Common myeloid progenitor, CD34-positive (primary cell): ENCODE measurements at regions not wholly inside any gene's neighbourhood (a gene's known extent, or its start where the extent isn't known, plus 50 kb on each side); places are given as distances from the start of the nearest gene placed in this dataset.

Source experiments
- CTCF ChIA-PET: fragments of 350-600 bp; sonication (Branson Sonifier 250); formaldehyde crosslinking; loops from one replicate; lab custom pipeline; 2021; ENCODE audit warnings: antibody characterized with exemption; lab: Charles Lee
- POLR2A ChIA-PET: fragments of 350-600 bp; sonication (Branson Sonifier 250); formaldehyde crosslinking; loops from one replicate; lab custom pipeline; 2021; ENCODE audit warnings: antibody characterized with exemption; lab: Charles Lee
- DNase-seq, 3 donors: peaks; one replicate each; pipeline versions ENCODE4 v3.0.0 to v3.0.0-alpha.2; 2013
- H3K27ac ChIP-seq, 2 experiments: 1 replicate in 1 of 2; 2 replicates in 1 of 2; pipeline ENCODE4 v1.7.0; 2013; ENCODE audit warnings: inconsistent platforms in 2 of 2, low read length in 2 of 2, mild to moderate bottlenecking in 2 of 2, low read depth in 1 of 2, moderate library complexity in 1 of 2; ENCODE audit not compliant: severe bottlenecking in 2 of 2, insufficient read depth in 1 of 2, poor library complexity in 1 of 2
- H3K27me3 ChIP-seq, 5 experiments: replicated peaks in 2 of 5; 1 replicate in 3 of 5; 2 replicates in 2 of 5; pipeline versions ENCODE4 v1.6.1 to v1.7.0; 2013; ENCODE audit warnings: low read length in 4 of 5, mild to moderate bottlenecking in 2 of 5, moderate library complexity in 2 of 5, inconsistent platforms in 1 of 5; ENCODE audit not compliant: insufficient read depth in 5 of 5, control insufficient read depth in 4 of 5
- H3K36me3 ChIP-seq, 4 experiments: 1 replicate in 2 of 4; 2 replicates in 2 of 4; pipeline versions ENCODE4 v1.6.1 to v1.7.0; 2013; ENCODE audit warnings: low read length in 3 of 4, control low read depth in 1 of 4, mild to moderate bottlenecking in 1 of 4; ENCODE audit not compliant: control insufficient read depth in 4 of 4, insufficient read depth in 4 of 4
- H3K4me1 ChIP-seq, 4 experiments: 1 replicate in 3 of 4; 2 replicates in 1 of 4; pipeline versions ENCODE4 v1.6.1 to v1.7.1; 2013; ENCODE audit warnings: low read length in 3 of 4, mild to moderate bottlenecking in 3 of 4, control low read depth in 1 of 4, inconsistent platforms in 1 of 4, moderate library complexity in 1 of 4; ENCODE audit not compliant: control insufficient read depth in 4 of 4, insufficient read depth in 4 of 4; ENCODE audit errors: control extremely low read depth in 1 of 4
- H3K4me3 ChIP-seq, 7 experiments: 1 replicate in 4 of 7; 2 replicates in 3 of 7; pipeline versions ENCODE4 v1.5.1 to v1.7.0; 2013; ENCODE audit warnings: mild to moderate bottlenecking in 7 of 7, low read length in 6 of 7, moderate library complexity in 6 of 7, inconsistent platforms in 2 of 7, low read depth in 2 of 7, control low read depth in 1 of 7; ENCODE audit not compliant: insufficient read depth in 4 of 7, control insufficient read depth in 1 of 7; ENCODE audit errors: extremely low read depth in 1 of 7
- H3K9me3 ChIP-seq, 5 experiments: 1 replicate in 4 of 5; 2 replicates in 1 of 5; pipeline versions ENCODE4 v1.6.1 to v1.7.1; 2013; ENCODE audit warnings: low read length in 4 of 5, mild to moderate bottlenecking in 2 of 5, inconsistent platforms in 1 of 5, low read depth in 1 of 5, moderate library complexity in 1 of 5; ENCODE audit not compliant: control insufficient read depth in 4 of 5, insufficient read depth in 2 of 5; ENCODE audit errors: control extremely low read depth in 1 of 5
- WGBS: methylation state at CpG from one replicate; pipeline ENCODE4 v1.1.5; 2013; ENCODE audit not compliant: insufficient coverage; 5-methylcytosine and 5-hydroxymethylcytosine counted together

- Histone ChIP-seq H3K9me3 (peaks cover 0 to 3% (median 0%) of the 10 kb centered on the region in 5 experiments), H3K27ac (no peak overlapping the region), H3K36me3 (no peaks in the 10 kb centered on the region), H3K4me1 (no peaks in the 10 kb centered on the region), H3K4me3 (no peak overlapping the region), H3K27me3 (no peaks in the 10 kb centered on the region)
- DNase-seq = no peak
- POLR2A ChIA-PET = interaction anchor here (0.7 kb wide), 1 partner anchor 683 kb away, joined by 3 read pairs; no protein-coding TSS in a partner anchor
- CTCF ChIA-PET = no interaction called here
- 92% methylated on average over 1 of the region's 2 CpGs for WGBS
These were observed 707.9 kb upstream of the UBE2E2 start for GRCh38 chr3:22495241-22495640.

- H3K27ac ChIP-seq = no peak overlapping the region
- peaks cover 0 to 9% (median 0%) of the 10 kb centered on the region in 5 experiments for H3K9me3 ChIP-seq
- H3K4me1 ChIP-seq = no peaks in the 10 kb centered on the region
- POLR2A ChIA-PET = no interaction called here
- CTCF ChIA-PET = no interaction called here
- no peaks in the 10 kb centered on the region for H3K36me3 ChIP-seq
- 29% methylated on average over 1 of the region's 1 CpG for WGBS
- no peak for DNase-seq
- no peak overlapping the region for H3K4me3 ChIP-seq
- H3K27me3 ChIP-seq = no peaks in the 10 kb centered on the region
These were observed 707.3 kb upstream of the UBE2E2 start for GRCh38 chr3:22495791-22496190.

- Histone ChIP-seq H3K36me3 (no peaks in the 10 kb centered on the region), H3K4me3 (no peak overlapping the region), H3K27me3 (no peaks in the 10 kb centered on the region), H3K4me1 (no peaks in the 10 kb centered on the region), H3K9me3 (peaks cover 0 to 9% (median 0%) of the 10 kb centered on the region in 5 experiments), H3K27ac (no peak overlapping the region)
- ChIA-PET CTCF (no interaction called here), POLR2A (no interaction called here)
- WGBS = no CpG with 5 or more reads among the region's 1 CpG
- DNase-seq = no peak
These were observed 706.5 kb upstream of the UBE2E2 start for GRCh38 chr3:22496641-22497040.

- no peaks in the 10 kb centered on the region for H3K36me3 ChIP-seq
- ChIA-PET POLR2A (no interaction called here), CTCF (interaction anchor here (0.9 kb wide), 1 partner anchor 22 kb away, joined by 3 read pairs; no protein-coding TSS in a partner anchor)
- H3K27ac ChIP-seq = no peak overlapping the region
- DNase-seq = no peak
- no peaks in the 10 kb centered on the region for H3K4me1 ChIP-seq
- H3K4me3 ChIP-seq = no peak overlapping the region
- H3K9me3 ChIP-seq = no peaks in the 10 kb centered on the region
- H3K27me3 ChIP-seq = no peaks in the 10 kb centered on the region
- WGBS = no CpG with 5 or more reads among the region's 1 CpG
These were observed 696.3 kb upstream of the UBE2E2 start for GRCh38 chr3:22506871-22507270.

- H3K27me3 ChIP-seq = no peaks in the 10 kb centered on the region
- no peaks in the 10 kb centered on the region for H3K4me1 ChIP-seq
- DNase-seq = no peak
- POLR2A ChIA-PET = no interaction called here
- H3K9me3 ChIP-seq = peaks cover 0 to 3% (median 0%) of the 10 kb centered on the region in 5 experiments
- no peak overlapping the region for H3K4me3 ChIP-seq
- CTCF ChIA-PET = no interaction called here
- H3K27ac ChIP-seq = no peak overlapping the region
- no peaks in the 10 kb centered on the region for H3K36me3 ChIP-seq
These were observed 695.4 kb upstream of the UBE2E2 start for GRCh38 chr3:22507709-22508108.

GRCh38 chr3:22523925-22524324, 679.2 kb upstream of the UBE2E2 start:
- CTCF ChIA-PET = no interaction called here
- Histone ChIP-seq H3K9me3 (peaks cover 0 to 3% (median 0%) of the 10 kb centered on the region in 5 experiments), H3K36me3 (no peaks in the 10 kb centered on the region), H3K4me3 (no peak overlapping the region), H3K27ac (no peak overlapping the region), H3K4me1 (no peaks in the 10 kb centered on the region), H3K27me3 (no peaks in the 10 kb centered on the region)
- no CpG with 5 or more reads among the region's 3 CpGs for WGBS
- no peak for DNase-seq
- POLR2A ChIA-PET = no interaction called here

- WGBS = no CpG with 5 or more reads among the region's 1 CpG
- H3K4me3 ChIP-seq = no peak overlapping the region
- no peaks in the 10 kb centered on the region for H3K27me3 ChIP-seq
- peaks cover 0 to 3% (median 0%) of the 10 kb centered on the region in 5 experiments for H3K9me3 ChIP-seq
- H3K27ac ChIP-seq = no peak overlapping the region
- ChIA-PET POLR2A (no interaction called here), CTCF (interaction anchor here (0.9 kb wide), 1 partner anchor 18 kb away, joined by 3 read pairs; no protein-coding TSS in a partner anchor)
- no peaks in the 10 kb centered on the region for H3K36me3 ChIP-seq
- no peak for DNase-seq
- H3K4me1 ChIP-seq = no peaks in the 10 kb centered on the region
These were observed 676.8 kb upstream of the UBE2E2 start for GRCh38 chr3:22526266-22526837.
